CD4-positive, alpha-beta T cell (primary cell): ENCODE measurements at regions not wholly inside any gene's neighbourhood (a gene's known extent, or its start where the extent isn't known, plus 50 kb on each side); places are given as distances from the start of the nearest gene placed in this dataset.

Source experiments
- ATAC-seq: fragments of 200-7000 bp; cut with Tn5 transposase; one replicate; pipeline ENCODE4 v1.10.0; 2022; ENCODE audit warnings: mild to moderate bottlenecking; ENCODE audit not compliant: poor library complexity
- CTCF ChIA-PET: fragments of 350-600 bp; sonication (Branson Sonifier 250); formaldehyde crosslinking; loops from one replicate; lab custom pipeline; 2021; ENCODE audit warnings: antibody characterized with exemption, inconsistent platforms; lab: Charles Lee
- POLR2A ChIA-PET: fragments of 350-600 bp; sonication (Branson Sonifier 250); formaldehyde crosslinking; loops from one replicate; lab custom pipeline; 2021; ENCODE audit warnings: antibody characterized with exemption, inconsistent platforms; lab: Charles Lee
- DNase-seq, 14 experiments: peaks; one replicate each; pipeline ENCODE4 v3.0.0-alpha.2; 2013 to 2020; ENCODE audit warnings: mixed read lengths in 2 of 14
- H3K27ac ChIP-seq, 2 donors: one replicate each; pipeline versions ENCODE4 v1.5.1 to v1.7.0; 2013; ENCODE audit warnings: low read length in 2 of 2, low read depth in 1 of 2, mild to moderate bottlenecking in 1 of 2
- H3K27me3 ChIP-seq, 2 experiments: 1 replicate in 1 of 2; 2 replicates in 1 of 2; pipeline versions ENCODE4 v1.6.1 to v1.7.0; 2013; ENCODE audit warnings: low read length in 2 of 2, control low read depth in 1 of 2, mild to moderate bottlenecking in 1 of 2, moderate library complexity in 1 of 2; ENCODE audit not compliant: insufficient read depth in 2 of 2, control insufficient read depth in 1 of 2
- H3K36me3 ChIP-seq: one replicate; pipeline ENCODE4 v1.6.1; 2013; ENCODE audit warnings: low read length, control low read depth; ENCODE audit not compliant: insufficient read depth
- H3K4me1 ChIP-seq: one replicate; pipeline ENCODE4 v1.6.1; 2013; ENCODE audit warnings: low read length, control low read depth; ENCODE audit not compliant: insufficient read depth
- H3K4me3 ChIP-seq: one replicate; pipeline ENCODE4 v1.5.1; 2013; ENCODE audit warnings: mild to moderate bottlenecking, low read length, moderate library complexity
- H3K9me3 ChIP-seq, 2 experiments: 1 replicate in 1 of 2; 2 replicates in 1 of 2; pipeline versions ENCODE4 v1.6.1 to v1.7.0; 2013; ENCODE audit warnings: low read length in 2 of 2, mild to moderate bottlenecking in 2 of 2, control low read depth in 1 of 2, moderate library complexity in 1 of 2; ENCODE audit not compliant: control insufficient read depth in 1 of 2, insufficient read depth in 1 of 2
- H3K27ac Mint-ChIP-seq: one replicate; pipeline ENCODE4 v1.8.0; 2020; ENCODE audit warnings: mixed read lengths
- H3K27me3 Mint-ChIP-seq: one replicate; pipeline ENCODE4 v1.8.0; 2021; ENCODE audit warnings: mixed read lengths
- H3K36me3 Mint-ChIP-seq: one replicate; pipeline ENCODE4 v1.8.0; 2021; ENCODE audit warnings: low read depth, mixed read lengths
- H3K4me1 Mint-ChIP-seq: one replicate; pipeline ENCODE4 v1.8.0; 2021; ENCODE audit warnings: low read depth, mixed read lengths
- H3K4me3 Mint-ChIP-seq: one replicate; pipeline ENCODE4 v1.8.0; 2020; ENCODE audit warnings: mild to moderate bottlenecking, mixed read lengths
- H3K9me3 Mint-ChIP-seq: one replicate; pipeline ENCODE4 v1.8.0; 2020; ENCODE audit warnings: mixed read lengths
- CTCF ChIP-seq: fragments of 200-600 bp; IDR thresholded peaks from one replicate; pipeline ENCODE4 v1.8.0; 2022; ENCODE audit warnings: antibody characterized with exemption, mild to moderate bottlenecking
- intact Hi-C, 2 experiments: fragments of 100-400 bp; cut with DNase I in 1 of 2; cut with micrococcal nuclease in 1 of 2; formaldehyde crosslinking; loops; one replicate each; pipeline versions ENCODE4 v1.15.1 to v1.9.0; 2023 to 2025; cut with DNase I, micrococcal nuclease

- peaks cover 0 to 8% of the 10 kb centered on the region in 2 experiments for H3K9me3 ChIP-seq
- H3K4me3 Mint-ChIP-seq = no peak overlapping the region
- no peaks in the 10 kb centered on the region for H3K27me3 ChIP-seq
- ATAC-seq = no peak
- no peak overlapping the region for H3K27ac ChIP-seq
- H3K27me3 Mint-ChIP-seq = no peaks in the 10 kb centered on the region
- peaks cover 4% of the 10 kb centered on the region for H3K9me3 Mint-ChIP-seq
- intact Hi-C loops = no loop called here
- no peak overlapping the region for H3K4me3 ChIP-seq
- no peak for DNase-seq
- H3K4me1 ChIP-seq = no peaks in the 10 kb centered on the region
- POLR2A ChIA-PET = no interaction called here
- no peaks in the 10 kb centered on the region for H3K36me3 ChIP-seq
- H3K36me3 Mint-ChIP-seq = no peaks in the 10 kb centered on the region
- no peaks in the 10 kb centered on the region for H3K4me1 Mint-ChIP-seq
- no peak for TF ChIP-seq CTCF
- CTCF ChIA-PET = no interaction called here
- no peak overlapping the region for H3K27ac Mint-ChIP-seq
Observed at GRCh38 chr4:18816228-18816895, 794.8 kb upstream of the LCORL start.

DNA sequence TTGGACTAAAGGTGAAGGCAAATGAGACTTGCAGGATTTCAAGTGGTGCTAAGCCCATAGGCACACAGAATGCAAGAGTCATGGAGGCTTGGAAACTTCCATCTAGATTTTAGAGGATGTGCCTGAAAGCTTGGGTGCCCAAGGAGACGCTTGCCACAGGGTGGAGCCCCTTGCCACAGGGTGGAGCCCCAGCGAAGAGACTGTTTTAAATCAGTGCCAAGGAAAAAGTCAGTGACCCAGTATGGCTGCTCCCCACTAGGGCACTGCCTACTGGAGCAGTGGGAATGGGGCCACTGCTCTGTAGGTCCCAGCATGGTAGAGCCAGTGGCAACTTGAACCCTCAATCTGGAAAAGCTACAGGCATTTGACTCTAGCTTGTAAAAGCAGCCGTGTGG, 794.2 kb upstream of the LCORL start:
- H3K36me3 Mint-ChIP-seq = no peaks in the 10 kb centered on the region

DNA sequence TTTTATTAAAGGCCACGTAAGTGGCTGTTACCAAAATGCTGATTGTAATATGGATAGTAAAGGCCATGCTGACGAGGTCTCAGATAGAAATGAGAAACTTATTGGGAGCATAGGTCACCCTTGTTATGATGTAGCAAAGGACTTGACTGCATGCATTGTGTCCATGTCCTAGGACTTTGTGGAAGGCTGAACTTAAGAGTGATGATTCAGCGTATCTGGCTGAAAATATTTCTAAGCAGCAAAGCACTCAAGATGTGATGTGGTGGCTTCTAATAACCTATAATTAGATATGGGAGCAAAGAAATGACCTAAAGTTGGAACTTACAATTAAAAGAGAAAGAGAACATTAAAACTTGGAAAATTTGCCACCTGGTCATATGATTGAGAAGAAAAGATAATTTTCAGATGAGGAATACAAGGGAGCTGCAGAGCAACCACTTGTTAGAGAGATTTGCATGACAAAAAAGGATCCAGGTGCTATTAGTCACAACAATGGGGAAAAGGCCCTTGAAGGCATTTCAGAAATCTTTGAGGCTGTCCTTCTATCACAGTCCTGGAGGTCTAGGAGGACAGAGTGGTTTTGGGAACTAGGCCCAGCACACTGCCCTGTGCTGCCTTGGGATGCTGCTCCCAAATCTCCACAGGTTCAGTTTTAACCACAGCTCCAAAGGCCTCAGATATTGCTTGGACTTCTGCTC, 793.7 kb upstream of the LCORL start:
- peaks cover 5% of the 10 kb centered on the region for H3K9me3 Mint-ChIP-seq
- intact Hi-C loops = no loop called here
- H3K4me3 Mint-ChIP-seq = no peak overlapping the region
- H3K4me1 Mint-ChIP-seq = no peaks in the 10 kb centered on the region
- ChIA-PET CTCF (no interaction called here), POLR2A (no interaction called here)
- no peaks in the 10 kb centered on the region for H3K36me3 Mint-ChIP-seq
- H3K27ac Mint-ChIP-seq = no peak overlapping the region
- Histone ChIP-seq H3K4me3 (no peak overlapping the region), H3K9me3 (peaks cover 0 to 8% of the 10 kb centered on the region in 2 experiments), H3K27me3 (no peaks in the 10 kb centered on the region), H3K4me1 (no peaks in the 10 kb centered on the region), H3K27ac (no peak overlapping the region), H3K36me3 (no peaks in the 10 kb centered on the region)
- no peaks in the 10 kb centered on the region for H3K27me3 Mint-ChIP-seq
- TF ChIP-seq CTCF = no peak
- DNase-seq = no peak
- no peak for ATAC-seq

More for the DNA sequence above, 794.2 kb upstream of the LCORL start:
- intact Hi-C loops = no loop called here
- Mint-ChIP-seq H3K27ac (no peak overlapping the region), H3K4me3 (no peak overlapping the region), H3K4me1 (no peaks in the 10 kb centered on the region), H3K9me3 (peaks cover 7% of the 10 kb centered on the region), H3K27me3 (no peaks in the 10 kb centered on the region)
- TF ChIP-seq CTCF = no peak
- ChIA-PET POLR2A (no interaction called here), CTCF (no interaction called here)
- H3K4me1 ChIP-seq = no peaks in the 10 kb centered on the region
- DNase-seq = no peak
- H3K27ac ChIP-seq = no peak overlapping the region
- no peaks in the 10 kb centered on the region for H3K36me3 ChIP-seq
- peaks cover 0 to 8% of the 10 kb centered on the region in 2 experiments for H3K9me3 ChIP-seq
- no peaks in the 10 kb centered on the region for H3K27me3 ChIP-seq
- H3K4me3 ChIP-seq = no peak overlapping the region
- ATAC-seq = no peak
